ENCODE measurements at regions not wholly inside any gene's neighbourhood (a gene's known extent, or its start where the extent isn't known, plus 50 kb on each side); places are given as distances from the start of the nearest gene placed in this dataset.

DNA sequence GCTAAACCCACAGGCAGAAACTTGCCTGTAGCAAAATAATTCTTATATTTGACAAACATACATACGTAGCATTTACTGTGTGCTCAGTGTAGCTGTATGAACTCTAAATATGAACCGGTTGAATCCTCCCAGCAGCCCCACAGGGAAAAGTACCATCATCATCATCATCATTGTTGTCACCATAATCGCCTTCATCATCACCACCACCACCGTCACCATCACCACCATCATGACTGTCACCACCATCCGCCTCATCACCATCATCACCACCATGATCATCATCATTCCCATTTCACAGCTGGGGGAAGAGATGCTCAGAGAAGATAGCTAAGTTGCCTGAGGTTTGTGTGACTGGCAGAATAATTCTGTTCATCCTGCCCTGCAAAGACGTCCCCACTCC, 81.7 kb downstream of the IRF8 start:
- no peak for DNase-seq (ENCODE audit: low read depth)
- TF ChIP-seq MYC (IDR thresholded peaks at IDR 0.05; ENCODE audit: low read depth, low read length) (no peak), POLR2A (IDR thresholded peaks at IDR 0.05; ENCODE audit: extremely low read depth, insufficient read length) (no peak)
- TF ChIP-seq, protein P1, sequence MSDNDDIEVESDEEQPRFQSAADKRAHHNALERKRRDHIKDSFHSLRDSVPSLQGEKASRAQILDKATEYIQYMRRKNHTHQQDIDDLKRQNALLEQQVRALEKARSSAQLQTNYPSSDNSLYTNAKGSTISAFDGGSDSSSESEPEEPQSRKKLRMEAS (IDR thresholded peaks at IDR 0.05; ENCODE audit: low read depth, low read length), result no peak
- TF ChIP-seq, protein P2, sequence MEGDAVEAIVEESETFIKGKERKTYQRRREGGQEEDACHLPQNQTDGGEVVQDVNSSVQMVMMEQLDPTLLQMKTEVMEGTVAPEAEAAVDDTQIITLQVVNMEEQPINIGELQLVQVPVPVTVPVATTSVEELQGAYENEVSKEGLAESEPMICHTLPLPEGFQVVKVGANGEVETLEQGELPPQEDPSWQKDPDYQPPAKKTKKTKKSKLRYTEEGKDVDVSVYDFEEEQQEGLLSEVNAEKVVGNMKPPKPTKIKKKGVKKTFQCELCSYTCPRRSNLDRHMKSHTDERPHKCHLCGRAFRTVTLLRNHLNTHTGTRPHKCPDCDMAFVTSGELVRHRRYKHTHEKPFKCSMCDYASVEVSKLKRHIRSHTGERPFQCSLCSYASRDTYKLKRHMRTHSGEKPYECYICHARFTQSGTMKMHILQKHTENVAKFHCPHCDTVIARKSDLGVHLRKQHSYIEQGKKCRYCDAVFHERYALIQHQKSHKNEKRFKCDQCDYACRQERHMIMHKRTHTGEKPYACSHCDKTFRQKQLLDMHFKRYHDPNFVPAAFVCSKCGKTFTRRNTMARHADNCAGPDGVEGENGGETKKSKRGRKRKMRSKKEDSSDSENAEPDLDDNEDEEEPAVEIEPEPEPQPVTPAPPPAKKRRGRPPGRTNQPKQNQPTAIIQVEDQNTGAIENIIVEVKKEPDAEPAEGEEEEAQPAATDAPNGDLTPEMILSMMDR (IDR thresholded peaks at IDR 0.05; ENCODE audit: low read depth, low read length), result no peak
- no peak overlapping the region for H3K4me3 ChIP-seq (ENCODE audit: low read depth, low read length)

DNA sequence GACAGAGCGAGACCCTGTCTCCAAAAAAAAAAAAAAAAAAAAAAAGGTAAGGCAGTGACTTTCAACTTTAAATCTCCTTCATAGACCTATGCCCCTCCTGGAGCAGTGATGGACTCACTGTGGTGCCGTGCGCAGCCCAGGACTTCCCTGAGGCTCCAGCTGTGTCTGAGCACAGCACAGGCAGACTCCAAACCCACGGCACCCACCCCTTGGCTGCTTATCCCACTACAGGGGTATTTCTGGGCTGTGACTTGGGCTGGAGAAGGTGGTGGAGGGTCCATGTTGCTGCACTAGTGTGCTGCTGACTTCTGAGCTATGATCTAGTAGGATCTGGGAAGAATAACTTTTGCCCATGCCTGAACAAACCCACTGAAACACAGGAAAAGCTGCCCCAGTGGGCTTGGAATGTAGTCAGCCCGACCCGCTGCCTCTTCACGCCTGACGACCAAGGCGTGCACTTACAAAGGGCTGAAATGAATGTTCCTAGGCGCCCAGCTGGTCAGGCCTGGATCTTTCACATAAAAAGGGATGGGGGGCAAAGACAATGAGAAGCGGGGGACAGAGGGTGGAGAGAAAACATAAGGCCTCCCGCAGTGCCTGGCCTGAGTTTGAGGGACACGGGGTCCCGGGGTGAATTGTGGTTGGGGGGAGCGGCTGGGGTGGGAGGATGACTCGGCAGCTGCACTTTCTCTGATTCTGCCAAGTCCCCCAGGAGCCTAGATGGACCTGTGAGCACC, 83.0 kb downstream of the IRF8 start:
- TF ChIP-seq, protein P2 (IDR thresholded peaks at IDR 0.05; ENCODE audit: low read depth, low read length), result no peak
- TF ChIP-seq POLR2A (IDR thresholded peaks at IDR 0.05; ENCODE audit: extremely low read depth, insufficient read length) (no peak), MYC (IDR thresholded peaks at IDR 0.05; ENCODE audit: low read depth, low read length) (no peak)
- TF ChIP-seq, protein P1 (IDR thresholded peaks at IDR 0.05; ENCODE audit: low read depth, low read length), result no peak
- DNase-seq (ENCODE audit: low read depth), result no peak
- no peak overlapping the region for H3K4me3 ChIP-seq (ENCODE audit: low read depth, low read length)

DNA sequence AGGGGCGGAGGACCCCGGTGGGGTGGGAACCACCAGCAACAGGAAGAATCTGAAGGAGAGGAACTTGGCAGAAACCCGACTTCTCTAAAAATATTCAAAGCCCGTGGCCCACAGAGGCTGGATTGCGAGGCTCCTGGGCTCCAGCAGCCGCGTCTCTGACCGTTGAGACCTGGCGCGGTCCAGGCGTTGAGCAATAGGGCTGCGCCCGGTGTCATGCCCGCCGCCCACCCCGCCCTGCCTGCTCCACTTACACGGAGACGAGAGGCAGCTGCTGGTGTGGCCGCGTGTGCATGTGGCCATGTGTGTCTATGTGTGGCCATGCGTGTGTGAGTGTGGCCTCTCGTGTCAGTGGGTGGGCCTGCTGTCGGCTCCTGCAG, 83.6 kb downstream of the IRF8 start:
- peak; percentile 92 for TF ChIP-seq MYC (IDR thresholded peaks at IDR 0.05; ENCODE audit: low read depth, low read length)
- TF ChIP-seq, protein P1 (IDR thresholded peaks at IDR 0.05; ENCODE audit: low read depth, low read length), result peak; percentile 87
- no peak for TF ChIP-seq POLR2A (IDR thresholded peaks at IDR 0.05; ENCODE audit: extremely low read depth, insufficient read length)
- DNase-seq (ENCODE audit: low read depth), result peak; percentile 99
- peak overlapping the region; percentile 3 for H3K4me3 ChIP-seq (ENCODE audit: low read depth, low read length)

DNA sequence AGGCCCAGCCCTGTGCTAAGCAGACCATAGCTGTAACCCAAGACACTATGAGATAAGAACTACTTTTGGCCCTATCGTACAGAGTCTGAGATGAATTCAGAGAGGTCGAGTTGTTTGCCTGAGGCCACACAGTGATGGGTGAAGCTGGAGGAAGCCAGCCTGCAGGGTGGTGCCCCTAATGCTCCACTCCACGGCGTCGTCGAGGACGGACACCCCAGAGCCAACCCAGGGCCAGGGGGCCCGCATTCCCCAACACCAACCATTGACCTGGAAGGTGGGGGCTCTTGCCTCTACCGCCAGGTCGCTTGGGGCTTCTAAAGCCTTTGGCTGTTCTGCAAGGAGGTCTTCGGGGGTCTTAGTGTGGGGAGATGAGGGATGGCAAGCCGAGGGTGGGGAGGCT, 84.1 kb downstream of the IRF8 start:
- peak overlapping the region; percentile 22 for H3K4me3 ChIP-seq (ENCODE audit: low read depth, low read length)

GRCh38 chr16:85983606-85984230, 84.8 kb downstream of the IRF8 start:
- peak overlapping the region; percentile 22 for H3K4me3 ChIP-seq (ENCODE audit: low read depth, low read length)
- TF ChIP-seq, protein P2 (IDR thresholded peaks at IDR 0.05; ENCODE audit: low read depth, low read length), result no peak
- TF ChIP-seq, protein P1 (IDR thresholded peaks at IDR 0.05; ENCODE audit: low read depth, low read length), result peak; percentile 65
- peak; percentile 35 for TF ChIP-seq POLR2A (IDR thresholded peaks at IDR 0.05; ENCODE audit: extremely low read depth, insufficient read length)
- peak; percentile 62; the same call in 1 of the 2 replicates for TF ChIP-seq MYC (IDR thresholded peaks at IDR 0.05; ENCODE audit: low read depth, low read length)
- DNase-seq (ENCODE audit: low read depth), result peak; percentile 96

More for the DNA sequence above, 84.1 kb downstream of the IRF8 start:
- DNase-seq (ENCODE audit: low read depth), result no peak
- TF ChIP-seq, protein P1 (IDR thresholded peaks at IDR 0.05; ENCODE audit: low read depth, low read length), result no peak
- TF ChIP-seq POLR2A (IDR thresholded peaks at IDR 0.05; ENCODE audit: extremely low read depth, insufficient read length) (no peak), MYC (IDR thresholded peaks at IDR 0.05; ENCODE audit: low read depth, low read length) (no peak)
- TF ChIP-seq, protein P2 (IDR thresholded peaks at IDR 0.05; ENCODE audit: low read depth, low read length), result no peak
